Aorta (tissue), 5 donors: ENCODE measurements at regions not wholly inside any gene's neighbourhood (a gene's known extent, or its start where the extent isn't known, plus 50 kb on each side); places are given as distances from the start of the nearest gene placed in this dataset.

Experiments used
- ATAC-seq: fragments of 200-7000 bp; cut with Tn5 transposase; one replicate; pipeline ENCODE4 v1.9.1; 2022; ENCODE audit warnings: moderate library complexity; ENCODE audit not compliant: low FRiP score
- DNase-seq, 2 donors: peaks; one replicate each; pipeline ENCODE4 v3.0.0-alpha.2; 2020
- H3K27ac ChIP-seq, 2 donors: one replicate each; pipeline ENCODE4 v1.5.1; 2013; ENCODE audit warnings: low read length in 2 of 2, mild to moderate bottlenecking in 2 of 2, moderate library complexity in 2 of 2, control low read depth in 1 of 2, inconsistent platforms in 1 of 2, low read depth in 1 of 2
- H3K27me3 ChIP-seq, 2 donors: one replicate each; pipeline ENCODE4 v1.6.1; 2013; ENCODE audit warnings: control low read depth in 1 of 2, low read length in 1 of 2, mild to moderate bottlenecking in 1 of 2, moderate library complexity in 1 of 2; ENCODE audit not compliant: insufficient read depth in 2 of 2, control insufficient read depth in 1 of 2
- H3K36me3 ChIP-seq, 2 donors: one replicate each; pipeline ENCODE4 v1.6.1; 2013; ENCODE audit warnings: control low read depth in 1 of 2, low read length in 1 of 2, mild to moderate bottlenecking in 1 of 2; ENCODE audit not compliant: insufficient read depth in 2 of 2, control insufficient read depth in 1 of 2
- H3K4me1 ChIP-seq, 2 donors: one replicate each; pipeline ENCODE4 v1.6.1; 2013; ENCODE audit warnings: low read length in 2 of 2, control low read depth in 1 of 2, mild to moderate bottlenecking in 1 of 2, moderate library complexity in 1 of 2; ENCODE audit not compliant: insufficient read depth in 2 of 2, control insufficient read depth in 1 of 2
- H3K4me3 ChIP-seq, 2 donors: one replicate each; pipeline ENCODE4 v1.5.1; 2013; ENCODE audit warnings: low read length in 2 of 2, control low read depth in 1 of 2, mild to moderate bottlenecking in 1 of 2
- H3K9me3 ChIP-seq: one replicate; pipeline ENCODE4 v1.6.1; 2013; ENCODE audit warnings: mild to moderate bottlenecking, low read length; ENCODE audit not compliant: control insufficient read depth
- WGBS, 2 donors: extraction: QIAGEN DNeasy Blood & Tissue Kit; methylation state at CpG; one replicate each; pipeline ENCODE4 v1.1.7; 2013; 5-methylcytosine and 5-hydroxymethylcytosine counted together
- intact Hi-C, 2 donors: fragments of 100-400 bp; cut with DNase I; formaldehyde crosslinking; loops; one replicate each; pipeline versions ENCODE4 v1.14.2 to v1.15.0; 2022
- donor health status: healthy with polysubstance abuse.
- donor health status: Bipolar disorder and iron deficiency.
- donor health status: DM: no; HTN: no; CAD: no.
- donor health status: DM: no; HTN: no; CAD: no.
- donor health status: DM: yes; HTN: yes; CAD: no.

GRCh38 chr2:8568543-8569302, 113.1 kb upstream of the ID2 start:
- Histone ChIP-seq H3K36me3 (no peaks in the 10 kb centered on the region), H3K9me3 (no peaks in the 10 kb centered on the region), H3K4me3 (no peak overlapping the region), H3K27ac (no peak overlapping the region), H3K27me3 (no peaks in the 10 kb centered on the region), H3K4me1 (no peaks in the 10 kb centered on the region)
- ATAC-seq (no peak), DNase-seq (no peak)
- intact Hi-C loops, result no loop called here
- 80 to 85% methylated on average over 12 of the region's 12 CpGs for WGBS, 2 donors

- no peaks in the 10 kb centered on the region for H3K9me3 ChIP-seq
- no peaks in the 10 kb centered on the region for H3K36me3 ChIP-seq
- intact Hi-C loops, result no loop called here
- DNase-seq, result no peak
- no peaks in the 10 kb centered on the region for H3K27me3 ChIP-seq
- WGBS, 2 donors, result 87 to 88% methylated on average over 11 of the region's 11 CpGs
- no peak overlapping the region for H3K4me3 ChIP-seq
- ATAC-seq, result no peak
- no peaks in the 10 kb centered on the region for H3K4me1 ChIP-seq
- H3K27ac ChIP-seq, result no peak overlapping the region
Measured at GRCh38 chr2:8569332-8569930, 112.4 kb upstream of the ID2 start.

DNA sequence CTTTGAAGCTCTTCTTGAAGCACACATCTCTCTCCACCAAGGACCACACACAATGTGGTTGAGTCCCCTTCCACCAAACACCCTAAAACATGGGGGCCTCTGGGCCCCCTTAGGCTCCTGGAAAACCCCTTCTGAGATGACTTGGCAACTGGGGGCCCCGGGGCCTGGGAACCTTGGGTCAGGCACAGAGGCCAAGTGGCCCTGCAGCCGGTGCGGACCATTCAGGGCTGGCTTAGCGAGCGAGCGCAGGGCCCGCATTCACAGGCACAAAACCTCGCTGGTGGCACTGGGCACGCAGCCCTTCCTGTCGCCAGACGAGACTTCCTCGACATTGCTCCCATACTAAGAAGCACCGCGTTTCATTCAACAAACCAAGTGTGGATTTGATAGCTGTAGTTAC, 111.2 kb upstream of the ID2 start:
- Histone ChIP-seq H3K27me3 (no peaks in the 10 kb centered on the region), H3K9me3 (no peaks in the 10 kb centered on the region), H3K36me3 (no peaks in the 10 kb centered on the region), H3K4me3 (no peak overlapping the region), H3K4me1 (no peaks in the 10 kb centered on the region), H3K27ac (no peak overlapping the region)
- intact Hi-C loops, result no loop called here
- DNase-seq, result no peak
- WGBS, 2 donors, result 98% methylated on average over 14 of the region's 14 CpGs
- no peak for ATAC-seq

- Histone ChIP-seq H3K36me3 (no peaks in the 10 kb centered on the region), H3K27me3 (no peaks in the 10 kb centered on the region), H3K27ac (no peak overlapping the region), H3K4me1 (no peaks in the 10 kb centered on the region), H3K9me3 (no peaks in the 10 kb centered on the region), H3K4me3 (no peak overlapping the region)
- no peak for ATAC-seq
- intact Hi-C loops, result no loop called here
- no peak for DNase-seq
- WGBS, 2 donors, result 90 to 91% methylated on average over 13 of the region's 13 CpGs
Measured at GRCh38 chr2:8571301-8571791, 110.5 kb upstream of the ID2 start.

DNA sequence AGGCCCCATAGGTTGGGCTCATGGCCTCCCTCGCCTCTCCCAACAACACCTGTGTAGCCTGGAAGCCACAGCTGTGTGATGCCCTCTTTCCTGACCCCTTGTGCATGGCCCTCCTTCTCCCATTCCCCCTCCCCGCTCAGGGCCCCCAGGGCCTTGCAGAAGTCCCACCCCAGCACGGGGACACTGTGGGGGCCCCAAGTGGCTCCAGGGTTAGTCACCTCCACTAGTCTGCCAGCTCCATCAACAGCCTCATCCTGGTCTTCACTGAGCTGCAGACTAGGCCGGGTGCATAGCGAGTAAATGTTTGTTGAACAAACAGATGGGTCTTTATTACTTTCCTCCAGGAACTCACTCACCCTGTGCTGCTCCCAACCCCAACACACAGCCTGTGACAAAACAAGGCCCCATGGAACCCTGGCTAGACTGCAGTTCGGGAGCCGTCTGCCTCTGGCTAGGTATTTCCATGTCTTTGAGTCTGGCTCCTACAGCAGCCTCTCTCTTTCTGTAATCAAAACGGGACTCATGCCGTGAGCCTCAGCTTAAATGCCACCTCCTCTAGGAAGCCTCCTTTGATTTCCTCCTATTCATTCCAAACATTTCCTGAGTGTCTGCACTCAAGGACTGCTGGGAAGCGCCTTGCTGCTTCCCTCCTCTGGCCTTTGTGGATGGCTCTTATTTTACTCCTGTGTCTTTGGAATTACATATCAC, 109.9 kb upstream of the ID2 start:
- Histone ChIP-seq H3K27ac (no peak overlapping the region), H3K4me1 (no peaks in the 10 kb centered on the region), H3K27me3 (no peaks in the 10 kb centered on the region), H3K9me3 (no peaks in the 10 kb centered on the region), H3K36me3 (no peaks in the 10 kb centered on the region), H3K4me3 (no peak overlapping the region)
- ATAC-seq (no peak), DNase-seq (peak in 1 of 2 donors; percentile 49)
- intact Hi-C loops, result no loop called here
- WGBS, 2 donors, result 91 to 92% methylated on average over 10 of the region's 10 CpGs

GRCh38 chr2:8572712-8573233, 109.1 kb upstream of the ID2 start:
- WGBS, 2 donors, result 96 to 97% methylated on average over 12 of the region's 12 CpGs
- Histone ChIP-seq H3K27me3 (no peaks in the 10 kb centered on the region), H3K36me3 (no peaks in the 10 kb centered on the region), H3K4me3 (no peak overlapping the region), H3K27ac (no peak overlapping the region), H3K4me1 (no peaks in the 10 kb centered on the region), H3K9me3 (no peaks in the 10 kb centered on the region)
- peak in 1 of 2 donors; percentile 67 for DNase-seq
- intact Hi-C loops, result no loop called here
- ATAC-seq, result no peak

DNA sequence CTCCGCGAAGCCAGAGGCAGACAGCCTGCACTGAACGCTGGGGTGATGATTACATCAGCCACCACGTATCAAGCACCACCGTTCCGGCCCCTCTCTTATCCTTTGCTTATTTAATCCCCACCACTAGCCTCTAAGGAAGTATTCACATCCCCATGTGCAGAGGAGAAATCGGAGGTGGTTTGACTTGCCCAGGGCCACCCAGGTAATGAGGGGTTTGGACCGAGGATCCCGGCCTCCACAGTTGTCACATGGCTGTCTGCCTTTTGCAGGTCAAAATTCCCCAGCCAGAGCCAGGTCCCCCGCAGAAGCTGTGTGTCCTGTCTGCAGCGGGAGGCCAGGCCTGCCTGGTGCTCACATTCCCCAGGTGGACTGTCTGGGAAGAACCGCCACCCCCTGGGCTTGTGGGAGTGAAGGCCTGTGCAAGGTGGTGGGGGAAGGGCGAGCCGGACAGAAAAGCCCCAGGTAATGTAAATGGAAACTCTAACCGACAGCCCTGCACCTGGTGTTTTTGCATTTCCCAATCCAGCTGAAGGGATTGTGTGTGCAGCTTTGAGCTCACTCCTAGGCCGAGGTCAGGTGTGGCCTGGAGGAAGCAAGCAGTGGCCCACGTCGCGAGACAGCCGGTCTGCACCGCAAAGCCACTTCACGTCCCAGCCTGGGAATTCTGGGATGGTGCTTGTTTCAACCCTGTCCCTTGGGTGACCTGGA, 108.5 kb upstream of the ID2 start:
- intact Hi-C loops, result no loop called here
- peak in 1 of 2 donors; percentile 62 for DNase-seq
- WGBS, 2 donors, result 97% methylated on average over 22 of the region's 22 CpGs
- Histone ChIP-seq H3K27ac (no peak overlapping the region), H3K27me3 (no peaks in the 10 kb centered on the region), H3K9me3 (no peaks in the 10 kb centered on the region), H3K36me3 (no peaks in the 10 kb centered on the region), H3K4me1 (no peaks in the 10 kb centered on the region), H3K4me3 (no peak overlapping the region)
- ATAC-seq, result no peak

GRCh38 chr2:8573942-8574195, 108.0 kb upstream of the ID2 start:
- Histone ChIP-seq H3K27ac (no peak overlapping the region), H3K4me3 (no peak overlapping the region), H3K4me1 (no peaks in the 10 kb centered on the region), H3K36me3 (no peaks in the 10 kb centered on the region), H3K27me3 (no peaks in the 10 kb centered on the region), H3K9me3 (no peaks in the 10 kb centered on the region)
- 95 to 98% methylated on average over 9 of the region's 9 CpGs for WGBS, 2 donors
- ATAC-seq, result no peak
- intact Hi-C loops, result no loop called here
- DNase-seq, result no peak
